Keratinocyte (primary cell): ENCODE measurements at regions not wholly inside any gene's neighbourhood (a gene's known extent, or its start where the extent isn't known, plus 50 kb on each side); places are given as distances from the start of the nearest gene placed in this dataset.

Experiments used
- DNase-seq: peaks from one replicate; pipeline ENCODE4 v3.0.0-alpha.2; 2011; ENCODE audit warnings: low read depth, missing footprints, low spot score
- FAIRE-seq: peaks from 2 replicates; lab custom pipeline; 2011; peaks lifted over from hg19 to GRCh38; lab: Jason Lieb, UNC
- H2AFZ ChIP-seq: 2 replicates; pipeline ENCODE4 v1.6.0; 2012; ENCODE audit warnings: low read length, control low read depth, inconsistent platforms; ENCODE audit not compliant: control insufficient read depth
- H3K27ac ChIP-seq: 2 replicates; pipeline ENCODE4 v1.5.1; 2011; ENCODE audit warnings: low read length; ENCODE audit not compliant: control insufficient read depth, insufficient read depth
- H3K27me3 ChIP-seq: 3 replicates; pipeline ENCODE4 v1.6.0; 2011; ENCODE audit warnings: low read length; ENCODE audit not compliant: control insufficient read depth, insufficient read depth; ENCODE audit errors: extremely low read depth
- H3K36me3 ChIP-seq, 2 experiments: 2 replicates in 1 of 2; 3 replicates in 1 of 2; pipeline ENCODE4 v1.5.1; 2011; ENCODE audit warnings: low read length in 2 of 2, mild to moderate bottlenecking in 1 of 2; ENCODE audit not compliant: control insufficient read depth in 2 of 2, insufficient read depth in 2 of 2; ENCODE audit errors: extremely low read depth in 1 of 2
- H3K4me1 ChIP-seq: 3 replicates; pipeline ENCODE4 v1.5.1; 2011; ENCODE audit warnings: low read length; ENCODE audit not compliant: control insufficient read depth, insufficient read depth; ENCODE audit errors: extremely low read depth
- H3K4me2 ChIP-seq: 3 replicates; pipeline ENCODE4 v1.6.0; 2011; ENCODE audit warnings: low read depth, low read length; ENCODE audit not compliant: control insufficient read depth, insufficient read depth; ENCODE audit errors: extremely low read depth
- H3K4me3 ChIP-seq, 3 experiments: fragments of 200-600 bp in 1 of 3; sonication (generic) in 1 of 3; 2 replicates in 2 of 3; 3 replicates in 1 of 3; pipeline ENCODE4 v1.5.1; 2011 to 2016; ENCODE audit warnings: low read length in 3 of 3, mild to moderate bottlenecking in 3 of 3, control low read depth in 2 of 3, inconsistent platforms in 1 of 3, low read depth in 1 of 3, mixed read lengths in 1 of 3, mixed run types in 1 of 3, moderate library complexity in 1 of 3; ENCODE audit not compliant: control insufficient read depth in 2 of 3, insufficient read depth in 2 of 3; ENCODE audit errors: extremely low read depth in 1 of 3
- H3K79me2 ChIP-seq: 2 replicates; pipeline ENCODE4 v1.6.0; 2012; ENCODE audit warnings: low read length; ENCODE audit not compliant: control insufficient read depth, insufficient read depth
- H3K9ac ChIP-seq: 3 replicates; pipeline ENCODE4 v1.6.0; 2011; ENCODE audit warnings: low read length; ENCODE audit not compliant: control insufficient read depth, insufficient read depth; ENCODE audit errors: extremely low read depth
- H3K9me1 ChIP-seq: 3 replicates; pipeline ENCODE4 v1.6.0; 2011; ENCODE audit warnings: low read length; ENCODE audit not compliant: control insufficient read depth, insufficient read depth; ENCODE audit errors: extremely low read depth
- H3K9me3 ChIP-seq: 2 replicates; pipeline ENCODE4 v1.5.1; 2012; ENCODE audit warnings: low read depth, low read length; ENCODE audit not compliant: control insufficient read depth
- H4K20me1 ChIP-seq: 3 replicates; pipeline ENCODE4 v1.6.0; 2011; ENCODE audit warnings: low read length; ENCODE audit not compliant: control insufficient read depth, insufficient read depth; ENCODE audit errors: extremely low read depth
- EZH2 ChIP-seq: IDR thresholded peaks from one replicate; pipeline ENCODE4 v1.6.1; 2012; ENCODE audit warnings: inconsistent platforms, mild to moderate bottlenecking, low read length, moderate library complexity
- dilution Hi-C: fragments of 300-500 bp; cut with MboI; formaldehyde crosslinking; loops from one replicate; pipeline ENCODE4 v1.7.0; 2020; ENCODE audit warnings: low sequenced_read_pairs; ENCODE audit not compliant: extremely low pct_ligation_motif_present
- TF ChIP-seq, protein P1 (sequence below), 3 experiments: IDR thresholded peaks in 1 of 3; conservative IDR thresholded peaks in 1 of 3; optimal IDR thresholded peaks in 1 of 3; 2 replicates in 2 of 3; 3 replicates in 1 of 3; pipeline versions ENCODE3 to v1.5.1; 2011; ENCODE audit warnings: low read length in 3 of 3, mild to moderate bottlenecking in 3 of 3, moderate library complexity in 2 of 3, control low read depth in 1 of 3, inconsistent platforms in 1 of 3; ENCODE audit not compliant: insufficient read depth in 2 of 3; ENCODE audit errors: extremely low read depth in 1 of 3

DNA sequence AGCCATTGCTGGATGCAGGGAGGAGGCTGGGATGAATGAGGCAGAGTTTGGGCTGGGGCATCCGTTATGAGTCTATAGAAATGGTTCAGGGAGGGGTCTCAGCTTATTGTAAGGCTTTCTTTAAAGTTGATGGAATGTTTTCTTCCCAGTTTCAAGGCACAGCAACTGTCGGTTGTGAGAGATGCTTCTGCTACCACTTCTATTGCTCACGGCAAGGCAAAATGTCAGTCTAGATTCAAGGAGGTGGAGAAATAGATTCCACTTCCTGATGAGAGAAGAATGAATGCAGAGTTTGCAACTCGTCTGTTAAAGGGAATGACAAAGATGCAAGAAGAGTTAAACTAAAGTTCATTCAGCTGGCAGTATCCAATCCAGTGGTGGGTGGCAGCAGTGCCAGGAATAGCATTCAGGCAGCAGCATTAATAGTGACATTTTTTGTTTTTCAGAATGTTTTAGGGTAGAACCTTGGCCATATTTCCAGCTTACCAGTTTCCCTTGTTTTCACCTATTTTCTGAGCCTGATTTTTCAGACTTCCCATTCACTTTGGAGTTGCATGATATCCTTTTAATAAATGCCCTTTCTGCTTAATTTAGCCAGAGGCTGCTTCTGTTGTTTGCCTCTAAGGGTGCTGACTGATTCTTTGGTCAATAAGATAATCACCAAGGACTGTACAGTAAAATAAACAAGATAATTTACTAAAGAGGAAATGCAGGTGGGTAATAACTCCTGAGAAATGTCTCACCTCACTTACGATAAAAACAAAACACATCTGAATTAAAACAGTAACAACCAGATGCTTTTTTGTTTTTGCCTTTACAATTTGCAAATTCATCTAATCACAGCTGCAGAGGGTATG lies 138.4 kb downstream of the RPIA start:
- no peaks in the 10 kb centered on the region for H3K9me1 ChIP-seq
- TF ChIP-seq, protein P1, sequence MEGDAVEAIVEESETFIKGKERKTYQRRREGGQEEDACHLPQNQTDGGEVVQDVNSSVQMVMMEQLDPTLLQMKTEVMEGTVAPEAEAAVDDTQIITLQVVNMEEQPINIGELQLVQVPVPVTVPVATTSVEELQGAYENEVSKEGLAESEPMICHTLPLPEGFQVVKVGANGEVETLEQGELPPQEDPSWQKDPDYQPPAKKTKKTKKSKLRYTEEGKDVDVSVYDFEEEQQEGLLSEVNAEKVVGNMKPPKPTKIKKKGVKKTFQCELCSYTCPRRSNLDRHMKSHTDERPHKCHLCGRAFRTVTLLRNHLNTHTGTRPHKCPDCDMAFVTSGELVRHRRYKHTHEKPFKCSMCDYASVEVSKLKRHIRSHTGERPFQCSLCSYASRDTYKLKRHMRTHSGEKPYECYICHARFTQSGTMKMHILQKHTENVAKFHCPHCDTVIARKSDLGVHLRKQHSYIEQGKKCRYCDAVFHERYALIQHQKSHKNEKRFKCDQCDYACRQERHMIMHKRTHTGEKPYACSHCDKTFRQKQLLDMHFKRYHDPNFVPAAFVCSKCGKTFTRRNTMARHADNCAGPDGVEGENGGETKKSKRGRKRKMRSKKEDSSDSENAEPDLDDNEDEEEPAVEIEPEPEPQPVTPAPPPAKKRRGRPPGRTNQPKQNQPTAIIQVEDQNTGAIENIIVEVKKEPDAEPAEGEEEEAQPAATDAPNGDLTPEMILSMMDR (optimal IDR thresholded peaks at IDR 0.05 in 1 of 3, IDR thresholded peaks at IDR 0.05 in 1 of 3, conservative IDR thresholded peaks at IDR 0.05 in 1 of 3; ENCODE audit: extremely low read depth in 1 of 3, insufficient read depth in 2 of 3, low read length in 3 of 3), result no peak
- no peak for TF ChIP-seq EZH2
- H3K4me3 ChIP-seq, result no peak overlapping the region
- H3K27ac ChIP-seq, result no peak overlapping the region
- H3K4me2 ChIP-seq, result no peak overlapping the region
- H3K4me1 ChIP-seq, result no peaks in the 10 kb centered on the region
- H3K9ac ChIP-seq, result no peak overlapping the region
- FAIRE-seq (no peak), DNase-seq (no peak)
- H2AFZ ChIP-seq, result no peak overlapping the region
- no peaks in the 10 kb centered on the region for H3K9me3 ChIP-seq
- H3K79me2 ChIP-seq, result no peaks in the 10 kb centered on the region
- H4K20me1 ChIP-seq, result no peaks in the 10 kb centered on the region
- no peaks in the 10 kb centered on the region for H3K27me3 ChIP-seq
- H3K36me3 ChIP-seq, result no peaks in the 10 kb centered on the region
- dilution Hi-C loops, result no loop called here

GRCh38 chr2:88831071-88831791 lies 139.8 kb downstream of the RPIA start:
- DNase-seq (no peak), FAIRE-seq (no peak)
- no peak overlapping the region for H3K9ac ChIP-seq
- H3K4me2 ChIP-seq, result no peak overlapping the region
- H3K9me1 ChIP-seq, result no peaks in the 10 kb centered on the region
- dilution Hi-C loops, result no loop called here
- no peak overlapping the region for H2AFZ ChIP-seq
- no peaks in the 10 kb centered on the region for H3K9me3 ChIP-seq
- TF ChIP-seq, protein P1 (optimal IDR thresholded peaks at IDR 0.05 in 1 of 3, IDR thresholded peaks at IDR 0.05 in 1 of 3, conservative IDR thresholded peaks at IDR 0.05 in 1 of 3; ENCODE audit: extremely low read depth in 1 of 3, insufficient read depth in 2 of 3, low read length in 3 of 3), result no peak
- no peak for TF ChIP-seq EZH2
- H3K27me3 ChIP-seq, result no peaks in the 10 kb centered on the region
- no peak overlapping the region for H3K27ac ChIP-seq
- H4K20me1 ChIP-seq, result no peaks in the 10 kb centered on the region
- H3K4me3 ChIP-seq, result no peak overlapping the region
- H3K4me1 ChIP-seq, result no peaks in the 10 kb centered on the region
- H3K36me3 ChIP-seq, result no peaks in the 10 kb centered on the region
- no peaks in the 10 kb centered on the region for H3K79me2 ChIP-seq
